ENCODE measurements at regions not wholly inside any gene's neighbourhood (a gene's known extent, or its start where the extent isn't known, plus 50 kb on each side); places are given as distances from the start of the nearest gene placed in this dataset.

GRCh38 chr2:234285541-234285940, 211.3 kb downstream of the ARL4C start:
- no peak for TF ChIP-seq CTCF (IDR thresholded peaks at IDR 0.05)
- no peak for TF ChIP-seq POLR2AphosphoS5 (IDR thresholded peaks at IDR 0.05)
- TF ChIP-seq POLR2A (IDR thresholded peaks at IDR 0.05) = no peak

Data from transverse colon (tissue), 4 donors.